ENCODE measurements at regions not wholly inside any gene's neighbourhood (a gene's known extent, or its start where the extent isn't known, plus 50 kb on each side); places are given as distances from the start of the nearest gene placed in this dataset.
A peak's percentile ranks its signal among the peaks of the same experiment; 100 is the strongest.

DNA sequence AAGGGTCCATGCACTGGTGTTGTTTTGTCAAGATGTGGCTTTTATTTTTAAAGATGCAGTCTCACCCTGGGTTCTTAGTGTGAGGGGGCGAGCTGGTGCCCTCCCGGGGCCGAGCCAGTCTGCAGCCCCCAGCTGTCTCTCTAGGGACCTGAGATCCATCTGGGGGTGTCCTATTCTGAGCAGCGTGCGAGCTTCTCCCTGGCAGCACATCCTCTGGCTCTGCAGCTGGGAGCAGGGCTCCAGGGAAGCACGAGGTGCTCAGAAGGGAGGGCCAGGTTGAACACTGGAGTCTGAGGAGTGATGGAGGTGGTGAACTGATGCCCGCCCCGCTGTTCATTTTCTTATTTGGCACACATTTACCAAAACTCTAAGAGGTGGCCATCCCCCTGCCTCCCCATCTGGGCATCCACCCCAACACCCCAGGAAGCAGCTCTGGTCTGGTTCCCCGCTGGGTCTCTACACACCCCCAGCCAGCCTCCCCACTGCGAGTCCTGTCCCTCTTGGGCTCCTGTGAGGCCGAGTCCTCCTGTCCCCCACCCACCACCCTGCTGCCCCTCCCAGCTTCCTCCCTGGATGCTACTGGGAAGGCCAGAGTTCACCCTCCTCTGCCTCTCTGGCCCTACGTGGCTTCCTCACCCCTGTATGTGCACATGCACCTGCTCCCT is 956.4 kb downstream of the BRD1 start:
- no peaks in the 10 kb centered on the region for H3K9me3 ChIP-seq (ENCODE audit: low read length)
- BruUV-seq (replicated peaks): no TSS peak
- no peak for ATAC-seq
- no peak overlapping the region for H3K4me3 ChIP-seq (replicated peaks in 1 of 3; ENCODE audit: insufficient read depth in 1 of 3, low read depth in 2 of 3, low read length in 3 of 3)
- no peak for FAIRE-seq
- ChIA-PET CTCF (ENCODE audit: low intra/inter-chr PET ratio, low total read pairs) (no interaction called here), POLR2A (no interaction called here)
- intact Hi-C loops (cut with micrococcal nuclease; ENCODE audit: unreplicated experiment): no loop called here
- H3K4me2 ChIP-seq (ENCODE audit: low read depth, low read length): no peak overlapping the region
- no peak overlapping the region for H2AFZ ChIP-seq (ENCODE audit: low read length)
- TF ChIP-seq ZNF431 (CRISPR knock-in tag; IDR thresholded peaks at IDR 0.05; ENCODE audit: borderline replicate concordance, low read depth) (no peak), ATRX (CRISPR knock-in tag; IDR thresholded peaks at IDR 0.05; ENCODE audit: borderline replicate concordance) (no peak)
- H3K4me1 ChIP-seq (ENCODE audit: insufficient read depth, low read length): peaks cover 5% of the 10 kb centered on the region; the same call in 1 of the 2 replicates
- no peaks in the 10 kb centered on the region for H3K79me2 ChIP-seq (ENCODE audit: insufficient read depth, low read length)
- no peaks in the 10 kb centered on the region for H3K36me3 ChIP-seq (replicated peaks in 1 of 2; ENCODE audit: control insufficient read depth in 1 of 2, insufficient read depth in 2 of 2, low read length in 2 of 2)
- peaks cover 8 to 38% of the 10 kb centered on the region in 2 experiments; a peak in 3 of 5 replicates for H3K27me3 ChIP-seq (ENCODE audit: control insufficient read depth in 1 of 2, insufficient read depth in 2 of 2, low read length in 2 of 2)
- H3K9ac ChIP-seq (ENCODE audit: insufficient read depth, low read depth, low read length): no peak overlapping the region
- in situ Hi-C loops (cut with HindIII; ENCODE audit: extremely low pct_ligation_motif_present, low pct_unique_long_range_greater_than_20kb): no loop called here
- no peak for DNase-seq (ENCODE audit: low spot score)
- H4K20me1 ChIP-seq (ENCODE audit: insufficient read depth, low read length): no peaks in the 10 kb centered on the region
- WGBS (ENCODE audit: low lambda C conversion rate): 1% methylated on average over 7 of the region's 12 CpGs
- H3K27ac ChIP-seq (ENCODE audit: extremely low read length, insufficient read depth, low read length): no peak overlapping the region

DNA sequence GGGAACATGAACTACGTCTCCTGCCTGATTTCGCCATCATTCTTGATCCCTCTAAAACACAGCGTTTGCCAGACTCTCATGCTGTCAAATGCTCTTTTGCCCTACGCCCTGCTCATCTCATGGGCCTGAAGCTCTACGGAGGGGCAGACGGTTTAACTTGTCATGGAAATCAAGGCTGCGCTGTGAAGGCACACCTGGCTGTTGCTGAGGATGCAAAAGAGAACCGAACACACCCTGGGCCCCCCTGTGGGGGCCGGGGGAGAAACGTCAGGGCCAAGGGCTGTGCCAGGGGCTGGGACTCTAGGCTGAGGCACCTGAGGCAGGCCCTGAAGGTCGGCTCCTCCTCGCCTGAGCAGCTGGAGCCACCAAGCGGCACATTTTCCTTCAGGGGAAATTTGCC is 957.2 kb downstream of the BRD1 start:
- Histone ChIP-seq H3K9me3 (ENCODE audit: low read length) (no peaks in the 10 kb centered on the region), H3K4me2 (ENCODE audit: low read depth, low read length) (no peak overlapping the region), H3K79me2 (ENCODE audit: insufficient read depth, low read length) (no peaks in the 10 kb centered on the region), H3K4me1 (ENCODE audit: insufficient read depth, low read length) (peaks cover 8% of the 10 kb centered on the region; the same call in 1 of the 2 replicates), H3K27me3 (ENCODE audit: control insufficient read depth in 1 of 2, insufficient read depth in 2 of 2, low read length in 2 of 2) (peaks cover 8 to 47% of the 10 kb centered on the region in 2 experiments; a peak in 3 of 5 replicates), H3K36me3 (replicated peaks in 1 of 2; ENCODE audit: control insufficient read depth in 1 of 2, insufficient read depth in 2 of 2, low read length in 2 of 2) (no peaks in the 10 kb centered on the region), H3K27ac (ENCODE audit: extremely low read length, insufficient read depth, low read length) (no peak overlapping the region), H3K9ac (ENCODE audit: insufficient read depth, low read depth, low read length) (no peak overlapping the region), H4K20me1 (ENCODE audit: insufficient read depth, low read length) (no peaks in the 10 kb centered on the region), H3K4me3 (replicated peaks in 1 of 3; ENCODE audit: insufficient read depth in 1 of 3, low read depth in 2 of 3, low read length in 3 of 3) (no peak overlapping the region), H2AFZ (ENCODE audit: low read length) (no peak overlapping the region)
- BruUV-seq (replicated peaks): no TSS peak
- DNase-seq (ENCODE audit: low spot score) (no peak), FAIRE-seq (no peak), ATAC-seq (no peak)
- in situ Hi-C loops (cut with HindIII; ENCODE audit: extremely low pct_ligation_motif_present, low pct_unique_long_range_greater_than_20kb): no loop called here
- intact Hi-C loops (cut with micrococcal nuclease; ENCODE audit: unreplicated experiment): no loop called here
- ChIA-PET CTCF (ENCODE audit: low intra/inter-chr PET ratio, low total read pairs) (no interaction called here), POLR2A (no interaction called here)
- no peak for TF ChIP-seq JARID2 (CRISPR knock-in tag; IDR thresholded peaks at IDR 0.05; ENCODE audit: insufficient replicate concordance)
- TF ChIP-seq MAZ (IDR thresholded peaks at IDR 0.05; ENCODE audit: borderline replicate concordance, low read depth, low read length): no peak
- no peak for TF ChIP-seq MAZ (CRISPR knock-in tag; IDR thresholded peaks at IDR 0.05; ENCODE audit: low read depth)
- TF ChIP-seq STAG1 (CRISPR knock-in tag; IDR thresholded peaks at IDR 0.05): peak; percentile 14; the same call in 1 of the 2 replicates
- TF ChIP-seq ZNF101 (CRISPR knock-in tag; IDR thresholded peaks at IDR 0.05; ENCODE audit: borderline replicate concordance, low read depth): no peak
- no peak for TF ChIP-seq MTF2 (CRISPR knock-in tag; IDR thresholded peaks at IDR 0.05; ENCODE audit: borderline replicate concordance)
- TF ChIP-seq, protein P1, sequence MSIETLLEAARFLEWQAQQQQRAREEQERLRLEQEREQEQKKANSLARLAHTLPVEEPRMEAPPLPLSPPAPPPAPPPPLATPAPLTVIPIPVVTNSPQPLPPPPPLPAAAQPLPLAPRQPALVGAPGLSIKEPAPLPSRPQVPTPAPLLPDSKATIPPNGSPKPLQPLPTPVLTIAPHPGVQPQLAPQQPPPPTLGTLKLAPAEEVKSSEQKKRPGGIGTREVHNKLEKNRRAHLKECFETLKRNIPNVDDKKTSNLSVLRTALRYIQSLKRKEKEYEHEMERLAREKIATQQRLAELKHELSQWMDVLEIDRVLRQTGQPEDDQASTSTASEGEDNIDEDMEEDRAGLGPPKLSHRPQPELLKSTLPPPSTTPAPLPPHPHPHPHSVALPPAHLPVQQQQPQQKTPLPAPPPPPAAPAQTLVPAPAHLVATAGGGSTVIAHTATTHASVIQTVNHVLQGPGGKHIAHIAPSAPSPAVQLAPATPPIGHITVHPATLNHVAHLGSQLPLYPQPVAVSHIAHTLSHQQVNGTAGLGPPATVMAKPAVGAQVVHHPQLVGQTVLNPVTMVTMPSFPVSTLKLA (IDR thresholded peaks at IDR 0.05): no peak
- no peak for TF ChIP-seq CHD2 (IDR thresholded peaks at IDR 0.05; ENCODE audit: low read depth, low read length)
- WGBS (ENCODE audit: low lambda C conversion rate): 28% methylated on average over 6 of the region's 13 CpGs

Measured in HepG2 (cell line).